MM.1S (cell line): ENCODE measurements at regions not wholly inside any gene's neighbourhood (a gene's known extent, or its start where the extent isn't known, plus 50 kb on each side); places are given as distances from the start of the nearest gene placed in this dataset.

Source experiments
- DNase-seq: peaks from one replicate; pipeline ENCODE4 v3.0.0-alpha.2; 2015
- H2AFZ ChIP-seq: fragments of 300-600 bp; sonication (generic); 2 replicates; pipeline ENCODE4 v1.6.0; 2016; ENCODE audit warnings: antibody characterized with exemption, low read length
- H3F3A ChIP-seq: fragments of 300-600 bp; sonication (generic); 2 replicates; pipeline ENCODE4 v1.6.1; 2016; ENCODE audit warnings: mild to moderate bottlenecking, antibody characterized with exemption, low read length, moderate library complexity, mixed read lengths; ENCODE audit not compliant: insufficient read depth
- H3K27ac ChIP-seq: fragments of 300-600 bp; sonication (generic); 2 replicates; pipeline ENCODE4 v1.5.1; 2016; ENCODE audit warnings: mild to moderate bottlenecking, low read length
- H3K27me3 ChIP-seq: fragments of 300-600 bp; sonication (generic); replicated peaks from 2 replicates; pipeline ENCODE4 v1.6.0; 2016; ENCODE audit warnings: low read length; ENCODE audit not compliant: insufficient read depth
- H3K36me3 ChIP-seq: fragments of 300-600 bp; sonication (generic); replicated peaks from 2 replicates; pipeline ENCODE4 v1.6.1; 2016; ENCODE audit warnings: mild to moderate bottlenecking, low read length, mixed read lengths; ENCODE audit not compliant: insufficient read depth
- H3K4me1 ChIP-seq: fragments of 300-600 bp; sonication (generic); 2 replicates; pipeline ENCODE4 v1.6.1; 2016; ENCODE audit warnings: low read length, mixed read lengths
- H3K4me2 ChIP-seq: fragments of 300-600 bp; sonication (generic); 2 replicates; pipeline ENCODE4 v1.6.0; 2016; ENCODE audit warnings: low read depth, low read length
- H3K4me3 ChIP-seq: fragments of 300-600 bp; sonication (generic); 2 replicates; pipeline ENCODE4 v1.5.1; 2016; ENCODE audit warnings: low read length, mixed read lengths
- H3K79me2 ChIP-seq: fragments of 300-600 bp; sonication (generic); 2 replicates; pipeline ENCODE4 v1.6.1; 2016; ENCODE audit warnings: mixed run types, low read length, mixed read lengths
- H3K9ac ChIP-seq: fragments of 300-600 bp; sonication (generic); 2 replicates; pipeline ENCODE4 v1.6.1; 2016; ENCODE audit warnings: low read length, mixed read lengths
- H3K9me2 ChIP-seq: fragments of 300-600 bp; sonication (generic); replicated peaks from 2 replicates; pipeline ENCODE4 v1.6.1; 2016; ENCODE audit warnings: mild to moderate bottlenecking, low read length, mixed read lengths; ENCODE audit not compliant: insufficient read depth
- H3K9me3 ChIP-seq: fragments of 300-600 bp; sonication (generic); replicated peaks from 2 replicates; pipeline ENCODE4 v1.6.1; 2016; ENCODE audit warnings: mild to moderate bottlenecking, low read length, mixed read lengths; ENCODE audit not compliant: insufficient read depth
- H4K20me1 ChIP-seq: fragments of 300-600 bp; sonication (generic); 2 replicates; pipeline ENCODE4 v1.6.1; 2016; ENCODE audit warnings: mild to moderate bottlenecking, low read length, moderate library complexity, mixed read lengths; ENCODE audit not compliant: insufficient read depth
- CTCF ChIP-seq: fragments of 300-600 bp; sonication (generic); IDR thresholded peaks from 2 replicates; pipeline ENCODE4 v1.5.1; 2016; ENCODE audit warnings: antibody characterized with exemption, low read length, mixed read lengths
- EZH2 ChIP-seq: fragments of 300-600 bp; sonication (generic); optimal IDR thresholded peaks from 2 replicates; pipeline ENCODE3; 2017; ENCODE audit warnings: low read depth, mild to moderate bottlenecking, antibody characterized with exemption, low read length, mixed read lengths
- EZH2phosphoT487 ChIP-seq: fragments of 300-600 bp; sonication (generic); IDR thresholded peaks from 2 replicates; pipeline ENCODE4 v1.6.1; 2018; ENCODE audit warnings: antibody characterized with exemption, low read length

- Histone ChIP-seq H3K9me2 (no peaks in the 10 kb centered on the region), H2AFZ (no peak overlapping the region), H3K9me3 (no peaks in the 10 kb centered on the region), H3K27ac (no peak overlapping the region), H3K79me2 (no peaks in the 10 kb centered on the region), H3K4me2 (no peak overlapping the region), H4K20me1 (no peaks in the 10 kb centered on the region), H3K4me1 (no peaks in the 10 kb centered on the region), H3K36me3 (no peaks in the 10 kb centered on the region), H3K27me3 (no peaks in the 10 kb centered on the region), H3F3A (no peaks in the 10 kb centered on the region), H3K4me3 (no peak overlapping the region), H3K9ac (no peak overlapping the region)
- TF ChIP-seq CTCF (no peak), EZH2 (no peak), EZH2phosphoT487 (no peak)
- DNase-seq = no peak
Observed at GRCh38 chr10:78902815-78903214, 166.0 kb upstream of the ZMIZ1 start.

- H4K20me1 ChIP-seq = no peaks in the 10 kb centered on the region
- no peak overlapping the region for H3K4me2 ChIP-seq
- H3K27me3 ChIP-seq = no peaks in the 10 kb centered on the region
- no peaks in the 10 kb centered on the region for H3F3A ChIP-seq
- H3K9me3 ChIP-seq = no peaks in the 10 kb centered on the region
- DNase-seq = no peak
- H3K9ac ChIP-seq = no peak overlapping the region
- H3K27ac ChIP-seq = no peak overlapping the region
- H3K9me2 ChIP-seq = no peaks in the 10 kb centered on the region
- H3K4me3 ChIP-seq = no peak overlapping the region
- no peaks in the 10 kb centered on the region for H3K79me2 ChIP-seq
- H3K4me1 ChIP-seq = no peaks in the 10 kb centered on the region
- no peak overlapping the region for H2AFZ ChIP-seq
- TF ChIP-seq EZH2 (no peak), CTCF (no peak), EZH2phosphoT487 (no peak)
- no peaks in the 10 kb centered on the region for H3K36me3 ChIP-seq
Observed at GRCh38 chr10:78903341-78903940, 165.3 kb upstream of the ZMIZ1 start.

GRCh38 chr10:78904196-78904595 lies 164.6 kb upstream of the ZMIZ1 start:
- Histone ChIP-seq H3K4me2 (no peak overlapping the region), H3K9me2 (no peaks in the 10 kb centered on the region), H3K9ac (no peak overlapping the region), H3K4me3 (no peak overlapping the region), H3K27me3 (no peaks in the 10 kb centered on the region), H2AFZ (no peak overlapping the region), H3K36me3 (no peaks in the 10 kb centered on the region), H3F3A (no peaks in the 10 kb centered on the region), H3K27ac (no peak overlapping the region), H3K4me1 (no peaks in the 10 kb centered on the region), H4K20me1 (no peaks in the 10 kb centered on the region), H3K9me3 (no peaks in the 10 kb centered on the region), H3K79me2 (no peaks in the 10 kb centered on the region)
- DNase-seq = no peak
- TF ChIP-seq EZH2phosphoT487 (no peak), CTCF (no peak), EZH2 (no peak)
